ENCODE measurements at regions not wholly inside any gene's neighbourhood (a gene's known extent, or its start where the extent isn't known, plus 50 kb on each side); places are given as distances from the start of the nearest gene placed in this dataset.

- TF ChIP-seq ZNF16 (tag by site-specific recombination; IDR thresholded peaks at IDR 0.05; ENCODE audit: low read depth) (no peak), CTCF (tag by site-specific recombination; IDR thresholded peaks at IDR 0.05) (no peak), ZSCAN5A (tag by site-specific recombination; IDR thresholded peaks at IDR 0.05) (no peak), ZNF239 (tag by site-specific recombination; IDR thresholded peaks at IDR 0.05) (no peak), ZNF311 (tag by site-specific recombination; IDR thresholded peaks at IDR 0.05; ENCODE audit: borderline replicate concordance) (no peak), FEZF1 (tag by site-specific recombination; IDR thresholded peaks at IDR 0.05) (no peak), PRDM2 (tag by site-specific recombination; IDR thresholded peaks at IDR 0.05; ENCODE audit: borderline replicate concordance) (no peak), ZNF350 (tag by site-specific recombination; IDR thresholded peaks at IDR 0.05) (no peak), REST (tag by site-specific recombination; IDR thresholded peaks at IDR 0.05) (no peak), ZSCAN18 (tag by site-specific recombination; IDR thresholded peaks at IDR 0.05) (no peak)
Measured at GRCh38 chr10:63899673-63900300, 378.6 kb downstream of the REEP3 start.
